Loucy (cell line): ENCODE measurements at regions not wholly inside any gene's neighbourhood (a gene's known extent, or its start where the extent isn't known, plus 50 kb on each side); places are given as distances from the start of the nearest gene placed in this dataset.

Source experiments
- CTCF ChIP-seq: fragments of 200-600 bp; sonication (generic); conservative IDR thresholded peaks from 2 replicates; pipeline ENCODE4 v1.5.1; 2014; ENCODE audit warnings: mild to moderate bottlenecking, antibody characterized with exemption, low read length
- EZH2phosphoT487 ChIP-seq: fragments of 200-600 bp; IDR thresholded peaks from 2 replicates; pipeline ENCODE4 v1.6.1; 2018; ENCODE audit warnings: antibody characterized with exemption, mild to moderate bottlenecking, moderate library complexity, borderline replicate concordance

GRCh38 chr18:66428795-66429194, 175.1 kb downstream of the CDH19 start:
- TF ChIP-seq CTCF (no peak), EZH2phosphoT487 (no peak)
